Sigmoid colon (tissue), 4 donors: ENCODE measurements at regions not wholly inside any gene's neighbourhood (a gene's known extent, or its start where the extent isn't known, plus 50 kb on each side); places are given as distances from the start of the nearest gene placed in this dataset.

Source experiments
- CTCF ChIP-seq, 4 experiments: fragments of 450-650 bp in 3 of 4; fragments of 200-600 bp in 1 of 4; IDR thresholded peaks; one replicate each; pipeline ENCODE4 v1.5.1; 2016 to 2019; ENCODE audit warnings: antibody characterized with exemption in 4 of 4, mild to moderate bottlenecking in 3 of 4, moderate library complexity in 2 of 4
- EP300 ChIP-seq, 4 donors: sonication (generic); formaldehyde crosslinking; IDR thresholded peaks; one replicate each; pipeline ENCODE4 v1.6.1; 2017; ENCODE audit warnings: antibody characterized with exemption in 4 of 4

GRCh38 chr10:120719333-120719732, 131.8 kb upstream of the WDR11 start:
- TF ChIP-seq EP300 (IDR thresholded peaks at IDR 0.05), result no peak
- TF ChIP-seq CTCF (IDR thresholded peaks at IDR 0.05), result no peak
